ENCODE measurements at regions not wholly inside any gene's neighbourhood (a gene's known extent, or its start where the extent isn't known, plus 50 kb on each side); places are given as distances from the start of the nearest gene placed in this dataset.

DNA sequence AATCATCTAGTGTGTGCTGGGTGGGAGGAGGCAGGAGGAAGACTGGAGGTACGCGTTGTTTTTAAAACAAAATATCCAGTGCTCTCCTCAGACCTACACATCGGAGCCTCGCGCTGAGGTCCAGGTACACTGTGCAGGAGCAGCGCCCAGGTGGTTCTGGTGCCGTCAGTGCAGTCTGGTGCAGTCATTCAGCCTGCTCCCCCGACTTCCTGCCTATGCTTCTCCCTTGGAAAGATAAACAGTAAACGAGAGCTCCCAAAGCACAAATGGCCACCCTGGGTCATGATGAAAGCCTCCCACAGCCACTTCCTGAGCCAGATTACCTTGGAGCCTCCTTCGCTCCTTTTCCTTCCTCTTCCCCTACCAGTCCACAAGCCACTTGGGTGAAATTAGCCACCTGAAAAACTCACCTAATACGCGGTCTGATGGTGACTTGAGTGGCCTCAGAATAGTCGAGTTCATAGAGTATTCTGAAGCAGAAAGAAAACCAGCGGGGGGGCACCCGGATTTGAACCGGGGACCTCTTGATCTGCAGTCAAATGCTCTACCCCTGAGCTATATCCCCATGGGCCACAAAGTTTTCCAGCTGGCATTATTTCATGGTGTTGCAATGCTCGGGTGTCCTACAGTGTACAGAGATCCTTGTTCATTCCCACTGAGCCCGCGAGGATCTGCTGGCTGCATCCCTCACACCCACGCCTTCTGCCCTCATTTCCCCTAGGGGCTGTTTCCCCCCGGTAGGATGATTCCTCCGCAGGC, 82.5 kb downstream of the ZNF467 start (continued):
- TF ChIP-seq, protein P1, sequence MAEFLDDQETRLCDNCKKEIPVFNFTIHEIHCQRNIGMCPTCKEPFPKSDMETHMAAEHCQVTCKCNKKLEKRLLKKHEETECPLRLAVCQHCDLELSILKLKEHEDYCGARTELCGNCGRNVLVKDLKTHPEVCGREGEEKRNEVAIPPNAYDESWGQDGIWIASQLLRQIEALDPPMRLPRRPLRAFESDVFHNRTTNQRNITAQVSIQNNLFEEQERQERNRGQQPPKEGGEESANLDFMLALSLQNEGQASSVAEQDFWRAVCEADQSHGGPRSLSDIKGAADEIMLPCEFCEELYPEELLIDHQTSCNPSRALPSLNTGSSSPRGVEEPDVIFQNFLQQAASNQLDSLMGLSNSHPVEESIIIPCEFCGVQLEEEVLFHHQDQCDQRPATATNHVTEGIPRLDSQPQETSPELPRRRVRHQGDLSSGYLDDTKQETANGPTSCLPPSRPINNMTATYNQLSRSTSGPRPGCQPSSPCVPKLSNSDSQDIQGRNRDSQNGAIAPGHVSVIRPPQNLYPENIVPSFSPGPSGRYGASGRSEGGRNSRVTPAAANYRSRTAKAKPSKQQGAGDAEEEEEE (CRISPR knock-in tag; IDR thresholded peaks at IDR 0.05; ENCODE audit: borderline replicate concordance) = no peak
- no peak for TF ChIP-seq ZFP90 (CRISPR knock-in tag; IDR thresholded peaks at IDR 0.05; ENCODE audit: borderline replicate concordance)
- no peak for TF ChIP-seq ARID2 (CRISPR knock-in tag; IDR thresholded peaks at IDR 0.05; ENCODE audit: borderline replicate concordance)
- no peak for TF ChIP-seq DNMT1 (CRISPR knock-in tag; IDR thresholded peaks at IDR 0.05)
- TF ChIP-seq HDAC1 (CRISPR knock-in tag; IDR thresholded peaks at IDR 0.05) = peak; percentile 50; the same call in 1 of the 2 replicates
- TF ChIP-seq, protein P2, sequence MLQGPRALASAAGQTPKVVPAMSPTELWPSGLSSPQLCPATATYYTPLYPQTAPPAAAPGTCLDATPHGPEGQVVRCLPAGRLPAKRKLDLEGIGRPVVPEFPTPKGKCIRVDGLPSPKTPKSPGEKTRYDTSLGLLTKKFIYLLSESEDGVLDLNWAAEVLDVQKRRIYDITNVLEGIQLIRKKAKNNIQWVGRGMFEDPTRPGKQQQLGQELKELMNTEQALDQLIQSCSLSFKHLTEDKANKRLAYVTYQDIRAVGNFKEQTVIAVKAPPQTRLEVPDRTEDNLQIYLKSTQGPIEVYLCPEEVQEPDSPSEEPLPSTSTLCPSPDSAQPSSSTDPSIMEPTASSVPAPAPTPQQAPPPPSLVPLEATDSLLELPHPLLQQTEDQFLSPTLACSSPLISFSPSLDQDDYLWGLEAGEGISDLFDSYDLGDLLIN (CRISPR knock-in tag; IDR thresholded peaks at IDR 0.05; ENCODE audit: borderline replicate concordance) = peak; percentile 34; the same call in 1 of the 2 replicates
- TF ChIP-seq, protein P3, sequence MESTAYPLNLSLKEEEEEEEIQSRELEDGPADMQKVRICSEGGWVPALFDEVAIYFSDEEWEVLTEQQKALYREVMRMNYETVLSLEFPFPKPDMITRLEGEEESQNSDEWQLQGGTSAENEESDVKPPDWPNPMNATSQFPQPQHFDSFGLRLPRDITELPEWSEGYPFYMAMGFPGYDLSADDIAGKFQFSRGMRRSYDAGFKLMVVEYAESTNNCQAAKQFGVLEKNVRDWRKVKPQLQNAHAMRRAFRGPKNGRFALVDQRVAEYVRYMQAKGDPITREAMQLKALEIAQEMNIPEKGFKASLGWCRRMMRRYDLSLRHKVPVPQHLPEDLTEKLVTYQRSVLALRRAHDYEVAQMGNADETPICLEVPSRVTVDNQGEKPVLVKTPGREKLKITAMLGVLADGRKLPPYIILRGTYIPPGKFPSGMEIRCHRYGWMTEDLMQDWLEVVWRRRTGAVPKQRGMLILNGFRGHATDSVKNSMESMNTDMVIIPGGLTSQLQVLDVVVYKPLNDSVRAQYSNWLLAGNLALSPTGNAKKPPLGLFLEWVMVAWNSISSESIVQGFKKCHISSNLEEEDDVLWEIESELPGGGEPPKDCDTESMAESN (CRISPR knock-in tag; conservative IDR thresholded peaks at IDR 0.05) = 0 out of 2 replicates have a peak, but pooled peaks have one; percentile 20
- no peak for TF ChIP-seq ZNF891 (CRISPR knock-in tag; IDR thresholded peaks at IDR 0.05)
- TF ChIP-seq PHF21A (CRISPR knock-in tag; IDR thresholded peaks at IDR 0.05) = peak; percentile 27; the same call in 1 of the 2 replicates
- TF ChIP-seq ZSCAN5A (CRISPR knock-in tag; IDR thresholded peaks at IDR 0.05; ENCODE audit: borderline replicate concordance) = peak; percentile 46; the same call in 1 of the 2 replicates
- TF ChIP-seq ZNF556 (CRISPR knock-in tag; IDR thresholded peaks at IDR 0.05; ENCODE audit: borderline replicate concordance) = peak; percentile 84; the same call in 1 of the 2 replicates
- no peak for TF ChIP-seq ATRX (CRISPR knock-in tag; IDR thresholded peaks at IDR 0.05; ENCODE audit: borderline replicate concordance)
- no peak for TF ChIP-seq MTF1 (CRISPR knock-in tag; IDR thresholded peaks at IDR 0.05)
- TF ChIP-seq ZNF639 (CRISPR knock-in tag; conservative IDR thresholded peaks at IDR 0.05) = 0 out of 2 replicates have a peak, but pooled peaks have one; percentile 23
- TF ChIP-seq MXI1 (IDR thresholded peaks at IDR 0.05; ENCODE audit: borderline replicate concordance, low read depth, low read length) = no peak
- peak; percentile 95 for TF ChIP-seq MAF1 (CRISPR knock-in tag; IDR thresholded peaks at IDR 0.05; ENCODE audit: borderline replicate concordance)
- TF ChIP-seq ZSCAN20 (CRISPR knock-in tag; IDR thresholded peaks at IDR 0.05; ENCODE audit: borderline replicate concordance) = 0 out of 2 replicates have a peak, but pooled peaks have one; percentile 66
- TF ChIP-seq FOXA3 (CRISPR knock-in tag; IDR thresholded peaks at IDR 0.05) = peak; percentile 43
- TF ChIP-seq SIX1 (CRISPR knock-in tag; IDR thresholded peaks at IDR 0.05; ENCODE audit: borderline replicate concordance) = peak; percentile 48; the same call in 1 of the 2 replicates

Measured in HepG2 (cell line).